ENCODE measurements at regions not wholly inside any gene's neighbourhood (a gene's known extent, or its start where the extent isn't known, plus 50 kb on each side); places are given as distances from the start of the nearest gene placed in this dataset.
"Not testable (repeated sequence)": the region's sequence is repeated elsewhere in the genome, so short reads cannot be mapped to it uniquely, and the experiment has no call there.

DNA sequence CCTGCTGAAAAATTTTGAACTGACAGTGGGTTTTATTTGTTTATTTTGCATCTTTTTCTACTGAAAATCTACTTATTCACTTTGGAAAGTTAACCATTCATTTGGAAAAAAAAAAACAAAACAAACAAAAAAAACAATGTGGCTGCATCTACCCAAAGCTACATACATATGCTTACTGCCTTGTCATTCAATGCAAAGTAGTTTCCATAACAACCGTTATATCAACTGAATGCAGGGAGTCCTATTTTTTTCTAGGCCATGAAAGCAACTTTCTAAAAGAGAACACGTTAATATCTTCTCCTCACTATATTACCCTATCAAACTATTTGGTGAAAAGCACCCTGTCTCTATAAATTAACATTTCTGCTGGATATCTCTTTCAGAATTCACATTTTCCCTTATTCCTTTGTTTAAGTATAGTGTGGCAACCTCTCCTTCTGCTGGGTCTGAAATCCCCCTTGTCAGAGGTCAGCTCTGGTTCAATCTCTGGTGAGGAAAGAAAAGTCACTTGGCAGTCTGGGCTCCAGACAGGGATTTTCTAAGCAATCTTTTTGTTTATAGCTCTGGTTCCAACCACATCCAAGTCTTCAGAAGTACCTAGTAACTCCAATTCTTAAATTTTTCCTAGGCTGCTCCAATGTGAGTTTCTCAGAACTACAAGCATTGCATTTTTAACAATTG, 528.4 kb upstream of the TOM1L1 start:
- DNase-seq: no peak

- no peak for DNase-seq
Observed at GRCh38 chr17:54373970-54374369, 526.7 kb upstream of the TOM1L1 start.

GRCh38 chr17:54376409-54376808, 524.2 kb upstream of the TOM1L1 start:
- not testable (repeated sequence) for DNase-seq

DNA sequence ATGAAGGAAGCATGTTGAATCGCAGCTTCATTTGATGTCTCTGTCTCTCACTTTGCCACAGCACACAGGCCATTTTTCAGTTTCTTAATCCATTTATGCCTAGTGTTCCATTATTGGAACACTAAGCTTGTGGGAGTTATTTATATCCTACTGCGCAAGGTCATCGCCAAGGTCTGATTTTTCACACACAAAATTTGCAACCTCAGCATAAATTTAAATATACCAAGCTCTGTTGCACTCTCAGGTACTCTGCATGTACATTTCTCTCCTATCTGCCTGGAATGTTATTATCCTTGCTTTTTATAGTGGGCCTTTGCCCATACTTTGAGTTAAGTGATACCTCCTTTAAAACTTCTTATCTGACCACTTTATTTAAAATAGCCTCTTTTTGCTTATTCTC, 519.2 kb upstream of the TOM1L1 start:
- no peak for DNase-seq

DNA sequence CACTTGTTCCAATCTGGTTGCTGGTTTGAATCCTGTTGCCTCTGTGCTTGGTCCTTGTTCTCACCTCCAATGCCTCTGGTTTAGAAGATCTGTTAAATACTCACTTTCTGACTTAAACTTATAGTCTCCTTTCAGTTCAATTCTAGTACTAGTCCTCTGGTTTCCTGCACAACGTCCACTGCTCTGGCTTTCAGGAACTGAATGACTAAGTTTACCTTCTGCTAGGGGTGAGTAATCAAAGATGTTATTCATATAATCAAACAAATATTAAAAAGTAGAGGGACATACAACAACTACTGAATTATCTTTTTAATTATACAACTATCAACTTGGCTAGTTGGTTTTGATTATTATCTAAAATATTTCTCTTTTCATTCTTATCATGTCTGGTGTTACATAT, 496.4 kb upstream of the TOM1L1 start:
- DNase-seq: no peak

GRCh38 chr17:54405826-54406225, 494.8 kb upstream of the TOM1L1 start:
- no peak for DNase-seq

GRCh38 chr17:54408731-54409130, 491.9 kb upstream of the TOM1L1 start:
- DNase-seq: no peak

DNA sequence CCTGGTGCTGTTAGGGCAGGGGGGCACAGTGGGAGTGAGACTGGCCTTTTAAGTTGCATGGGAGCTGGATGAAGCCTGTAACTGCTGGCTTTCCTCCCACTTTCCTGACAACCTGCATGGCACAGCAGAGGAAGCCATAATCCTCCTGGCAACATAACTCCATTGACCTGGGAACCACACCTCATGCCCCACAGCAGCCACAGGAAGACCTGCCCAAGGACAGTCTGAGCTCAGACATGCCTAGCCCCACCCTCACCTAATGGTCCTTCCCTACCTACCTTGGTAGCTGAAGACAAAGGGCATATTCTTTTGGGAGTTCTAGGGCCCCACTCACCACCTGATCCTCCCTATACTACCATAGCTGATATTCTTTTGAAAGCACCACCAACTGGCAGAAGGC, 482.2 kb upstream of the TOM1L1 start:
- DNase-seq: no peak

DNA sequence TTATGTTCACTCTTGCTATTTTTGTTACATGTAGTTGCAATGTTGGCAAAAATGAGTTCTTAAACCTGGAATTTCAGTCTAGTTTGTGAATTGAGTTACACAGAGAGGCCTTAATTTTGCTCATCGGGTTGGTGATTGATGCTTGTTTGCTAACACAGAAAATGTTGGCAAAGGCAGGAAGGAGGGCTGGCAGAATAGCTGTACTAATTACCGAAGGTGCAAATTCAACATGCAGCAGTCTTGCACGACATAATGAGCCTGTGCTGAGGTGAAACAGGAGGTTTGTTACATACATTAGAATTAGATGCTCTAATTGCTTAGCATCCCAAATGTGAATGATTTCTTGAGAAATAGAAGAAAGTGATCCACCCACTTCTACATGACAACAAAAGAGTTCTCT, 475.0 kb upstream of the TOM1L1 start:
- DNase-seq: no peak

DNA sequence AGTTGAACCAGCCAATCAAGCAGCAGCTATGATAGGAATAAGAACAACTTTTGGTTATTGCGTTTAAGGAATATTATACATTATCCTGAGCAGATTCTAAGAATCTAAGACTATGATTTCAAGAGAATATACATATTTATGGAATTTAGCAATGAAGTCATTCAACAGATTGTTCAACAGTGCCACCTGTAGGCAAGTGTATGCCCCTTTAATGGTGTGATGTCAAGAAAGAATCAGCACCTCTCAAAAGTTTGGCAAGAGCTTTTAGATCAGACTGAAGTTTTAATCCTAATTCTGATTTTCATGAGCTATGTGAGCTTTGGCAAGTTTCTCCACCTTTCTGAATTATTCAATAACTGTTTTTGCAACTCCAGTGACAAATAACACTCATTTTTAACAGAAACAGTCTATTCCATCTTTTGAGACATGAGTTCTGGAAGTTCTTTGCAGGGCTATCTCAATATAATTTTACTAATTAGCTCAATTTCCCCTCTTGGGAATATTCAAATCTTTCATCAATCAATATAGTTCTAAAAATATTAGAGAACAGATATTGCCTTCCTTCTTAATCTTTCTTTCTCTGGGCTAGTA, 474.3 kb upstream of the TOM1L1 start:
- peak; percentile 2 for DNase-seq

DNA sequence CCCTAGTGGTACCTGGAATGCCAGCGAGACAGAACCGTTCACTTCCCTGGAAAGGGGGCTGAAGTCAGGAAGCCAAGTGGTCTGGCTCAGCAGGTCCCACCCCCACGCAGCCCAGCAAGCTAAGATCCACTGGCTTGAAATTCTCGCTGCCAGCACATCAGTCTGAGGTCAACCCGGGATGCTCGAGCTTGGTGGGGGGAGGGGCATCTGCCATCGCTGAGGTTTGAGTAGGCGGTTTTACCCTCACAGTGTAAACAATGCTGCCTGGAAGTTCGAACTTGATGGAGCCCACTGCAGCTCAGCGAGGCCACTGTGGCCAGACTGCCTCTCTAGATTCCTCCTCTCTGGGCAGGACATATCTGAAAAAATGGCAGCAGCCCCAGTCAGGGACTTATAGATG, 464.7 kb upstream of the TOM1L1 start:
- no peak for DNase-seq

DNA sequence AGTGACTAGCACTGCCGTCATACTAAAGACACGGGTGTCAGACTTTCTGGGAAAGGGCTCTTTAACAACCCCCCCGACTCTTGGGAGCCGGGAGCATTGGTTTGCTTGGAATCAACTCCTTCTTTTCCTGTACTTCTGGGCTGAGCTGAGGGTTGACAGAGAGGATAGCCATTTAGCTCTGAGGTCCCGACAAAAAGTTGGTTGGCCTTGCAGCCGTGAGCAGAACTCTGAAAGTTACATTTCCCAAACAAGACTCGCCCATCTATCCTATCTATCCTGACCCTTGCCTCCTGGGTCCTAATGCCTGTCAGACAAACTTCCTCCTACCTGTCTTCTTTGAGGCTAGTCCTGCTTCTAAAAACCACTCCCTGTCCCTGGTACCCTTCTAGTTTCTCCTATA, 460.8 kb upstream of the TOM1L1 start:
- DNase-seq: no peak

DNA sequence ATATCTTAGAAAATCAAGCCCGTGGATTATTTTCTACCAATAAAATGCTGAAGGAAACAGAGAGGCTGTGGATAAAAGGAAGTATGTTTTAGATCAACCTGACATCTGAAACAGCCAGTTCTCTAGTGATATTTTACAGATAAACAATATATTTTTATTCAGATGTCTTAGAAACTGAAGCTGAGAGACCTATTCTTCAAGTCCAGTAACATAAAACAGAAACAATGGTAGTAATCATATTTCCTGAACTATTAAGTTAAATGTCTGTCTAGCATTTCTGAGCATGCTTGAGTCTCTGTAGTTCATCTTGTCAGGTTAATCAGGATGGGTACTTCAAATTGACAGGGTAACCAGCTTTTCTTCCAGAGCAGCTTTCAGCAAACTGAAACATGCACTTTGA, 449.6 kb upstream of the TOM1L1 start:
- no peak for DNase-seq

DNA sequence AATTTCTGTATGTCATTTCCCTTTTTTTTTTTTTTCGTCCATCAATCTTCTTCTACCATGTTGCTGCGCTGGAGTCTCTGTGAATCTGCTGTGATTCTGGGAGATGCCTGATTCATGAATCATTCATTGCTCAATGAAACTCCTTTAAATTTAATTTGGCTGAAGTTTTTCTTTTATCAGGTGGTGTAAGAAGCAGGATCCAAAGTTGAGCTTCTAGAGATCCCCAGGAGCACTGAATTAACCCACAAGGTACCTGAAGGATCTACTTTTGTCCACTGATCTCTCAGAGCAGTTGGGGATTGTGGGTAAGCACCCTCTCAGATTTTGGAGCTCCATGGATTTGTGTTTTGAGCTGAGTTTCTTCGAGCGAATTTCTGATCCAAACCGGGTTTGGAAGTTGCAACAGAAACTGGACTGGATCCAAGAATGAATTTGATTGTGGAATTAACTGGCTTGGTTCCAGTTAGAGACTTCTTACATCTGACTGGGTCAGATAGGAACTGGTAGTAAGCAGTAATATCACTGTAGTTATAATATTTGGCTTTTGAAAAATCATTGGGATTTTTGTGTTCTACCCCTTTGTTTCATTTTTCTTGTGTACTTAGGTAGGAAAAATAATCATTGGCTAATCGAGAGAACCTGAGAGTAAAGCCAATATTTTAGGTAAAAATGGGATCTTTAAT, 447.8 kb upstream of the TOM1L1 start:
- DNase-seq: no peak

DNA sequence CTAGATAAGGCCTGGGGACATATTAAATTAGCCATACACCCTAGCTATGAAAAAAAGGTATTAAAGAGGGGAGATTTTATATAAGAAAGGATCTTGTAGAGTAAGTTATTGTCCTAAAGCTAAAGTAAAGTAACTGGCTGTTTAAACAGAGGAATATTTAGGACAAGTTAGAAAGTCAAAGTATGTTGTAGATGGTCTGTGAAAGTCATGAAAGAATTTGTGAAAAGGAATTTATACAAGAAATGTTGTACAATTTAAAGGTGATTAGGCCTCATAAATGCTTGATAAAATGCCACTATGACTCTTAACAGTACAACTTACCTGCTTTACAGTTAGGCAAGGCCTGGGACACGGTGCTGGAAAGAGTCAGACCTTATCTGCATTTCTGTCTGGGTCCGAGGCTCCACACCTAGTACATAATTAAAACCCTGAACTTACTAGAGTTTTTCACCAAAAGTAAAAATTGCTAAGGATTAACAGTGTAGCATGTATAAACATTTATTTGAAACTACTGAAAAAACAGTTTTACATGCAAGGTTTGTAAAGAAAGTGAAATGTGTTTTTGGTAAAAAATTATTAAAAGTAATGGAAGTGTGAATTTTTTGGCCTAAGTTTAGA, 445.3 kb upstream of the TOM1L1 start:
- no peak for DNase-seq

GRCh38 chr17:54465443-54465842, 435.2 kb upstream of the TOM1L1 start:
- DNase-seq: not testable (repeated sequence)

DNA sequence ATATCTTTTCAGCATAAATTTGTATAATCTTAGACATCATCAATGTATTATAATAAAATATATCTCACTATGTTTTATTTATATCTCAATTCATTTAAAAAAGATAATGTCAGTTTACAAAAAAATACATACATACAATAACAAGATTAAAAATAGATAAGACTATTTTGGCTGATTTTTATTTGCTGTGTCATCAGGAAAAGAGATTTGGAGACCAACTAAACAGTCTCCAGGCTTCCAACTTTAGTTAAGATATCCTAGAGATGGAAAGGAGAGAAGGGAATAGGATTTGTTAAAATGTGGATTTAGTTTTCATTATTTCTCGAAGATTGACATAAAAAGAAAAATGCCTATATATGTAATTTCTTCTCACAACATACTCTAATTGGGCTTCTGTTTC, 433.8 kb upstream of the TOM1L1 start:
- DNase-seq: no peak

DNA sequence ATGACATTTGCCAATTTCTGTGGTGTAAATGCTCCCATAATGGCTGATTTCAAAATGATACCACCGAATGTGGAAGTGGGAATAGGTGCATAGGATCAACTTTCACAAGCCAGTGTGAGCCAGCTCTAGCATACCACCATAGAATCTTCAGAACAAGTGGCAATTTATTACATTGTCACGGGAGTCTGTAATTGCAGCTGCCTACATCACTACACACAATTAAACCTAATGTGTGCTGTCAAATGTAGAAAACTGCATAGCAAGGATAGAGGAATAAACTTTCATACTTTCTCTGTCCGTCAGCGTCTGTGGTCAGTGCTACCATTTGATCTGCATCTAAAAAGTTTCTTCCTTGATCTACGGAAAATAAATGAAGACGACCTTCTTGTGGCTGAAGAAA, 417.8 kb upstream of the TOM1L1 start:
- no peak for DNase-seq

- DNase-seq: no peak
Observed at GRCh38 chr17:54493691-54494090, 407.0 kb upstream of the TOM1L1 start.

GRCh38 chr17:54494721-54495715, 405.6 kb upstream of the TOM1L1 start:
- DNase-seq: no peak

DNA sequence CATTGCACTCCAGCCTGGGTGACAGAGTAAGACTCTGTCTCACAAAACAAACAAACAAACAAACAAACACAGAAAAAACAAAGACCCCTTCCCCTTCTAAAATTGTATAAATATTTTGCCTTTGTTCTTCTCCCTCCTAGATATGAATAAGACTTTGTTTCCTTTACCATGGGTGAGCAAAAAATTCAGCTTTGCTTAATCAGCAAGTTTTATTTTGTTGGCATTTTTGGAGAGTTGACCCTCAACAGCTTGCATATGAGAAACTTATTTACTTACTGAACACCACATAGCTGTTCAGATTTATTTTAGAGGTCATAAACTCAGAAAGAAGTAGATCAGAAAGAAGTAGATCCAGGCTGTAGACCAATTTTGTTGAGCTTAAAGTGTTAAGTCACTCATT, 395.2 kb upstream of the TOM1L1 start:
- DNase-seq: no peak

DNA sequence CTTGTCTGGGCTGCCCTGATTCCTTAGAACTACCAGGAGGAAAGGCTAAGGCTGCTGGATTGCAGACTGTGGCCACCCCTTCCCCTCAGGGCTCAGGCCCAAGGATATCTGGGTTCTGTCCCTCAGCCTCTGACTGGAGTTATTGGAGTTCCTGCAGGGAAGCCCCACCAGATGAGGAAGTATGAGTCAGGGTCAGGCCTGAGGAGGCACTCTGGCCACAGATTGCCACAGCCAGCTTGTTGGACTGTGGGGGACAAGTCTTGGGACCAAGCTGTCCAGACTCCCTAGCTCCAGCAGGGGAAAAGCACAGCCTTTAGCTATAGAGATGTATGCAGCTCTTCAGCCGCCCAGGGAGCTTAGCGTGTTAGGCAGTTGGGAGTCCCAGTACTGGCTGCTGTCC, 381.9 kb upstream of the TOM1L1 start:
- DNase-seq: no peak

DNA sequence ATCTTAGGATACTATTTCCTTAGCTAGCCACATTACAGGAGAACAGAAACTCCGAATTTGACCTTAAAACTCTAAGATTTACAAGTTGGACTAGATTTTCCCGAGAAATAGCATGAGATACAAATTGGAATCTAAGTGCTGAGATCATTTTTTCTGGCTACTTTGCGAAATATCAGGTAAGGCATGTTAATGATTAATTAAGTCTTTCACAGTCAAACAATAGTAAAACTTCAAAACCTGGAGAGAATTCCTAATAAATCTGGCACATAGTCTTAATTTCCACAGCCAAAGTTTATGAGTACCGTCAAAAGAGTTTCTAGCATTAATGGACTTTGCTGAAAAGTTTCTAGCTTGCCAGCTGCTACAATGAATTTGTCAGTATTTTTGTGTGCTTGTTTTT, 379.5 kb upstream of the TOM1L1 start:
- DNase-seq: no peak
